ENCODE measurements at regions not wholly inside any gene's neighbourhood (a gene's known extent, or its start where the extent isn't known, plus 50 kb on each side); places are given as distances from the start of the nearest gene placed in this dataset.

DNA sequence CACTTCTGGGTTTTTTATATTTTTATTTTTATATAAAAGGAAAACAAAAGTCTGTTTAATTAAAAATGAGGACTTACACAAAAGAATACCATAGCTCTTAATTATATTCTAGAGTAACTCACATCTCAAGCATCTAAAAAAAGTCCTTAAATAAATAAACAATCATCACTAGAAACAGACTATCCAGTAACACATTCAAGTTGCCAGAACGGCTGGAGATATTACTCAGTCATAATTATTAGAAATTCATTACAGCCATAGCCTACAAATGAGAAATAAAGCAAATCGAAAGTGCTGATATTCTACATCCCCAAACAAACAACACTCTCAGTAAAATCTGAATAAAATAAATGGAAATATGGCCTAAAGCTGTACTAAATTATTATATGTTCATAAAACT, 182.5 kb upstream of the C11orf58 start:
- Histone ChIP-seq H3K9me3 (ENCODE audit: control insufficient read depth in 4 of 4, low read length in 3 of 4) (no peaks in the 10 kb centered on the region), H3K36me3 (ENCODE audit: control insufficient read depth in 4 of 4, insufficient read depth in 3 of 4, low read depth in 1 of 4, low read length in 3 of 4) (no peaks in the 10 kb centered on the region), H3K27ac (ENCODE audit: low read depth in 1 of 2, low read length in 2 of 2) (no peak overlapping the region), H3K4me1 (ENCODE audit: control insufficient read depth in 4 of 4, insufficient read depth in 4 of 4, low read length in 3 of 4) (no peaks in the 10 kb centered on the region), H3K4me3 (ENCODE audit: low read depth in 1 of 3, low read length in 3 of 3) (no peak overlapping the region), H3K9ac (ENCODE audit: low read depth in 1 of 2, low read length in 2 of 2) (no peak overlapping the region), H3K27me3 (ENCODE audit: control insufficient read depth in 4 of 4, insufficient read depth in 4 of 4, low read length in 3 of 4) (no peaks in the 10 kb centered on the region)
- no peak for DNase-seq (ENCODE audit: low spot score)
- TF ChIP-seq EGR1 (IDR thresholded peaks at IDR 0.05; ENCODE audit: low read depth in 2 of 2) = no peak
- TF ChIP-seq, protein P1, sequence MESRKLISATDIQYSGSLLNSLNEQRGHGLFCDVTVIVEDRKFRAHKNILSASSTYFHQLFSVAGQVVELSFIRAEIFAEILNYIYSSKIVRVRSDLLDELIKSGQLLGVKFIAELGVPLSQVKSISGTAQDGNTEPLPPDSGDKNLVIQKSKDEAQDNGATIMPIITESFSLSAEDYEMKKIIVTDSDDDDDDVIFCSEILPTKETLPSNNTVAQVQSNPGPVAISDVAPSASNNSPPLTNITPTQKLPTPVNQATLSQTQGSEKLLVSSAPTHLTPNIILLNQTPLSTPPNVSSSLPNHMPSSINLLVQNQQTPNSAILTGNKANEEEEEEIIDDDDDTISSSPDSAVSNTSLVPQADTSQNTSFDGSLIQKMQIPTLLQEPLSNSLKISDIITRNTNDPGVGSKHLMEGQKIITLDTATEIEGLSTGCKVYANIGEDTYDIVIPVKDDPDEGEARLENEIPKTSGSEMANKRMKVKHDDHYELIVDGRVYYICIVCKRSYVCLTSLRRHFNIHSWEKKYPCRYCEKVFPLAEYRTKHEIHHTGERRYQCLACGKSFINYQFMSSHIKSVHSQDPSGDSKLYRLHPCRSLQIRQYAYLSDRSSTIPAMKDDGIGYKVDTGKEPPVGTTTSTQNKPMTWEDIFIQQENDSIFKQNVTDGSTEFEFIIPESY (IDR thresholded peaks at IDR 0.05) = no peak
- TF ChIP-seq YY1 (IDR thresholded peaks at IDR 0.05) = no peak
- TF ChIP-seq TAF1 (conservative IDR thresholded peaks at IDR 0.05) = no peak
- TF ChIP-seq GABPA (IDR thresholded peaks at IDR 0.05 in 1 of 2, conservative IDR thresholded peaks at IDR 0.05 in 1 of 2) = no peak
- TF ChIP-seq HNF4A (conservative IDR thresholded peaks at IDR 0.05) = no peak
- no peak for TF ChIP-seq JUND (IDR thresholded peaks at IDR 0.05)
- no peak for TF ChIP-seq FOXA2 (IDR thresholded peaks at IDR 0.05)
- no peak for TF ChIP-seq RAD21 (IDR thresholded peaks at IDR 0.05)
- TF ChIP-seq, protein P2, sequence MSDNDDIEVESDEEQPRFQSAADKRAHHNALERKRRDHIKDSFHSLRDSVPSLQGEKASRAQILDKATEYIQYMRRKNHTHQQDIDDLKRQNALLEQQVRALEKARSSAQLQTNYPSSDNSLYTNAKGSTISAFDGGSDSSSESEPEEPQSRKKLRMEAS (IDR thresholded peaks at IDR 0.05) = no peak
- no peak for TF ChIP-seq SP1 (IDR thresholded peaks at IDR 0.05)
- TF ChIP-seq RXRA (IDR thresholded peaks at IDR 0.05) = no peak
- TF ChIP-seq, protein P3, sequence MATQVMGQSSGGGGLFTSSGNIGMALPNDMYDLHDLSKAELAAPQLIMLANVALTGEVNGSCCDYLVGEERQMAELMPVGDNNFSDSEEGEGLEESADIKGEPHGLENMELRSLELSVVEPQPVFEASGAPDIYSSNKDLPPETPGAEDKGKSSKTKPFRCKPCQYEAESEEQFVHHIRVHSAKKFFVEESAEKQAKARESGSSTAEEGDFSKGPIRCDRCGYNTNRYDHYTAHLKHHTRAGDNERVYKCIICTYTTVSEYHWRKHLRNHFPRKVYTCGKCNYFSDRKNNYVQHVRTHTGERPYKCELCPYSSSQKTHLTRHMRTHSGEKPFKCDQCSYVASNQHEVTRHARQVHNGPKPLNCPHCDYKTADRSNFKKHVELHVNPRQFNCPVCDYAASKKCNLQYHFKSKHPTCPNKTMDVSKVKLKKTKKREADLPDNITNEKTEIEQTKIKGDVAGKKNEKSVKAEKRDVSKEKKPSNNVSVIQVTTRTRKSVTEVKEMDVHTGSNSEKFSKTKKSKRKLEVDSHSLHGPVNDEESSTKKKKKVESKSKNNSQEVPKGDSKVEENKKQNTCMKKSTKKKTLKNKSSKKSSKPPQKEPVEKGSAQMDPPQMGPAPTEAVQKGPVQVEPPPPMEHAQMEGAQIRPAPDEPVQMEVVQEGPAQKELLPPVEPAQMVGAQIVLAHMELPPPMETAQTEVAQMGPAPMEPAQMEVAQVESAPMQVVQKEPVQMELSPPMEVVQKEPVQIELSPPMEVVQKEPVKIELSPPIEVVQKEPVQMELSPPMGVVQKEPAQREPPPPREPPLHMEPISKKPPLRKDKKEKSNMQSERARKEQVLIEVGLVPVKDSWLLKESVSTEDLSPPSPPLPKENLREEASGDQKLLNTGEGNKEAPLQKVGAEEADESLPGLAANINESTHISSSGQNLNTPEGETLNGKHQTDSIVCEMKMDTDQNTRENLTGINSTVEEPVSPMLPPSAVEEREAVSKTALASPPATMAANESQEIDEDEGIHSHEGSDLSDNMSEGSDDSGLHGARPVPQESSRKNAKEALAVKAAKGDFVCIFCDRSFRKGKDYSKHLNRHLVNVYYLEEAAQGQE (IDR thresholded peaks at IDR 0.05) = no peak
- no peak for TF ChIP-seq FOXA1 (IDR thresholded peaks at IDR 0.05)
- no peak for TF ChIP-seq HNF4G (IDR thresholded peaks at IDR 0.05)
- no peak for TF ChIP-seq CTCF (IDR thresholded peaks at IDR 0.05; ENCODE audit: low read depth, low read length, missing input control)
- TF ChIP-seq ATF3 (IDR thresholded peaks at IDR 0.05) = no peak
- no peak for TF ChIP-seq NR2F2 (IDR thresholded peaks at IDR 0.05)
- WGBS = 72% methylated on average over 2 of the region's 2 CpGs
